GM12878 (cell line): ENCODE measurements at regions not wholly inside any gene's neighbourhood (a gene's known extent, or its start where the extent isn't known, plus 50 kb on each side); places are given as distances from the start of the nearest gene placed in this dataset.

Source experiments
- EP300 ChIP-seq, 2 experiments: fragments of 150-350 bp in 1 of 2; IDR thresholded peaks; 2 replicates each; pipeline ENCODE4 v1.6.1; 2011 to 2012; ENCODE audit warnings: low read depth in 2 of 2, low read length in 2 of 2, borderline replicate concordance in 1 of 2, improper control_type of control experiment in 1 of 2, inconsistent platforms in 1 of 2; ENCODE audit not compliant: control insufficient read depth in 1 of 2
- TF ChIP-seq, protein P1 (sequence below), 3 experiments: IDR thresholded peaks in 2 of 3; conservative IDR thresholded peaks in 1 of 3; 2 replicates each; pipeline ENCODE4 v1.5.1; 2011; ENCODE audit warnings: low read depth in 3 of 3, low read length in 3 of 3, mild to moderate bottlenecking in 3 of 3, control low read depth in 2 of 3, moderate library complexity in 2 of 3, inconsistent platforms in 1 of 3, mixed read lengths in 1 of 3; ENCODE audit not compliant: control insufficient read depth in 2 of 3, insufficient read depth in 1 of 3; ENCODE audit errors: extremely low read depth in 1 of 3

DNA sequence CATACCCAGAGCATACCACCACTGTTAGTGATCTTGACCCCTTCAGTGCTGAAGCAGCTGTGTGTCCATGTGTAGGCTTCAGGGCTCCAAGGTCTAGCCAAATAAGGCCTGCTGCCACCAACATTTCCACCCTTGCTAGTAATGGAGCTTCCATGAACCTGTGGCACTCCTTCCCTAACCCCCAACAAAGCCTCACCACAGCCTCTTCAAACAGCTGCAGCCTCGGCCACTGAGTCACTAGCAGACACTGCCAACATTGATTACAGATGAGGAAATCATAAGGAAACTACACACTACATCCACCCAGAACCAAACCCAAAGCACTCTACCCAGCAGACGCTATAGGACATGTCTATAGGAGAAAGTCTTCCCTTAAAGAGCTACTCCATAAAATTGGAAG is 610.7 kb downstream of the KCNJ2 start:
- TF ChIP-seq EP300 (IDR thresholded peaks at IDR 0.05; ENCODE audit: borderline replicate concordance in 1 of 2, control insufficient read depth in 1 of 2, low read depth in 2 of 2, low read length in 2 of 2), result no peak
- TF ChIP-seq, protein P1, sequence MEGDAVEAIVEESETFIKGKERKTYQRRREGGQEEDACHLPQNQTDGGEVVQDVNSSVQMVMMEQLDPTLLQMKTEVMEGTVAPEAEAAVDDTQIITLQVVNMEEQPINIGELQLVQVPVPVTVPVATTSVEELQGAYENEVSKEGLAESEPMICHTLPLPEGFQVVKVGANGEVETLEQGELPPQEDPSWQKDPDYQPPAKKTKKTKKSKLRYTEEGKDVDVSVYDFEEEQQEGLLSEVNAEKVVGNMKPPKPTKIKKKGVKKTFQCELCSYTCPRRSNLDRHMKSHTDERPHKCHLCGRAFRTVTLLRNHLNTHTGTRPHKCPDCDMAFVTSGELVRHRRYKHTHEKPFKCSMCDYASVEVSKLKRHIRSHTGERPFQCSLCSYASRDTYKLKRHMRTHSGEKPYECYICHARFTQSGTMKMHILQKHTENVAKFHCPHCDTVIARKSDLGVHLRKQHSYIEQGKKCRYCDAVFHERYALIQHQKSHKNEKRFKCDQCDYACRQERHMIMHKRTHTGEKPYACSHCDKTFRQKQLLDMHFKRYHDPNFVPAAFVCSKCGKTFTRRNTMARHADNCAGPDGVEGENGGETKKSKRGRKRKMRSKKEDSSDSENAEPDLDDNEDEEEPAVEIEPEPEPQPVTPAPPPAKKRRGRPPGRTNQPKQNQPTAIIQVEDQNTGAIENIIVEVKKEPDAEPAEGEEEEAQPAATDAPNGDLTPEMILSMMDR (IDR thresholded peaks at IDR 0.05 in 2 of 3, conservative IDR thresholded peaks at IDR 0.05 in 1 of 3; ENCODE audit: control insufficient read depth in 2 of 3, extremely low read depth in 1 of 3, insufficient read depth in 1 of 3, low read depth in 3 of 3, low read length in 3 of 3), result no peak
